Liver (tissue), 3 donors: ENCODE measurements at regions not wholly inside any gene's neighbourhood (a gene's known extent, or its start where the extent isn't known, plus 50 kb on each side); places are given as distances from the start of the nearest gene placed in this dataset.

ENCODE experiments used
- ATF3 ChIP-seq: IDR thresholded peaks from 2 replicates; pipeline ENCODE4 v1.6.1; 2016; ENCODE audit warnings: antibody characterized with exemption
- EGR1 ChIP-seq, 2 donors: IDR thresholded peaks; 2 replicates each; pipeline ENCODE4 v1.6.1; 2016 to 2018; ENCODE audit warnings: antibody characterized with exemption in 2 of 2, low read depth in 2 of 2
- GABPA ChIP-seq, 2 donors: IDR thresholded peaks in 1 of 2; conservative IDR thresholded peaks in 1 of 2; 2 replicates each; pipeline ENCODE4 v1.6.1; 2016; ENCODE audit warnings: antibody characterized with exemption in 2 of 2, mild to moderate bottlenecking in 1 of 2, moderate library complexity in 1 of 2
- RAD21 ChIP-seq, 2 donors: IDR thresholded peaks; 2 replicates each; pipeline ENCODE4 v1.6.1; 2016; ENCODE audit warnings: antibody characterized with exemption in 2 of 2, mild to moderate bottlenecking in 2 of 2
- TF ChIP-seq, protein P1 (sequence below): fragments of 150-350 bp; IDR thresholded peaks from 2 replicates; pipeline ENCODE4 v1.5.1; 2017; ENCODE audit warnings: improper control_type of control experiment, low read depth, low read length; ENCODE audit not compliant: missing input control
- donor health status: healthy.
- donor health status: healthy.

GRCh38 chr6:66344796-66345195 lies 637.8 kb upstream of the EYS start:
- no peak for TF ChIP-seq GABPA (IDR thresholded peaks at IDR 0.05 in 1 of 2, conservative IDR thresholded peaks at IDR 0.05 in 1 of 2)
- TF ChIP-seq, protein P1, sequence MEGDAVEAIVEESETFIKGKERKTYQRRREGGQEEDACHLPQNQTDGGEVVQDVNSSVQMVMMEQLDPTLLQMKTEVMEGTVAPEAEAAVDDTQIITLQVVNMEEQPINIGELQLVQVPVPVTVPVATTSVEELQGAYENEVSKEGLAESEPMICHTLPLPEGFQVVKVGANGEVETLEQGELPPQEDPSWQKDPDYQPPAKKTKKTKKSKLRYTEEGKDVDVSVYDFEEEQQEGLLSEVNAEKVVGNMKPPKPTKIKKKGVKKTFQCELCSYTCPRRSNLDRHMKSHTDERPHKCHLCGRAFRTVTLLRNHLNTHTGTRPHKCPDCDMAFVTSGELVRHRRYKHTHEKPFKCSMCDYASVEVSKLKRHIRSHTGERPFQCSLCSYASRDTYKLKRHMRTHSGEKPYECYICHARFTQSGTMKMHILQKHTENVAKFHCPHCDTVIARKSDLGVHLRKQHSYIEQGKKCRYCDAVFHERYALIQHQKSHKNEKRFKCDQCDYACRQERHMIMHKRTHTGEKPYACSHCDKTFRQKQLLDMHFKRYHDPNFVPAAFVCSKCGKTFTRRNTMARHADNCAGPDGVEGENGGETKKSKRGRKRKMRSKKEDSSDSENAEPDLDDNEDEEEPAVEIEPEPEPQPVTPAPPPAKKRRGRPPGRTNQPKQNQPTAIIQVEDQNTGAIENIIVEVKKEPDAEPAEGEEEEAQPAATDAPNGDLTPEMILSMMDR, result no peak
- no peak for TF ChIP-seq RAD21 (IDR thresholded peaks at IDR 0.05)
- no peak for TF ChIP-seq ATF3
- TF ChIP-seq EGR1 (IDR thresholded peaks at IDR 0.05; ENCODE audit: low read depth in 2 of 2), result no peak
